ENCODE measurements at regions not wholly inside any gene's neighbourhood (a gene's known extent, or its start where the extent isn't known, plus 50 kb on each side); places are given as distances from the start of the nearest gene placed in this dataset.

- Mint-ChIP-seq H3K4me1 (no peaks in the 10 kb centered on the region), H3K36me3 (no peaks in the 10 kb centered on the region), H3K27ac (no peak overlapping the region), H3K9me3 (ENCODE audit: low read depth) (no peaks in the 10 kb centered on the region), H3K4me3 (no peak overlapping the region), H3K27me3 (no peaks in the 10 kb centered on the region)
- CTCF ChIA-PET = no interaction called here
- DNase-seq (no peak), ATAC-seq (no peak)
Observed at GRCh38 chr15:53378096-53378800, 381.2 kb downstream of the WDR72 start.

- Mint-ChIP-seq H3K4me1 (no peaks in the 10 kb centered on the region), H3K36me3 (no peaks in the 10 kb centered on the region), H3K4me3 (no peak overlapping the region), H3K9me3 (ENCODE audit: low read depth) (no peaks in the 10 kb centered on the region), H3K27ac (no peak overlapping the region), H3K27me3 (no peaks in the 10 kb centered on the region)
- CTCF ChIA-PET = no interaction called here
- no peak for ATAC-seq
- no peak for DNase-seq
Observed at GRCh38 chr15:53367740-53368139, 391.7 kb downstream of the WDR72 start.

GRCh38 chr15:53360881-53361280 is 398.6 kb downstream of the WDR72 start:
- Mint-ChIP-seq H3K36me3 (no peaks in the 10 kb centered on the region), H3K4me3 (no peak overlapping the region), H3K27ac (no peak overlapping the region), H3K4me1 (no peaks in the 10 kb centered on the region), H3K27me3 (no peaks in the 10 kb centered on the region), H3K9me3 (ENCODE audit: low read depth) (no peaks in the 10 kb centered on the region)
- DNase-seq (no peak), ATAC-seq (no peak)
- CTCF ChIA-PET = no interaction called here

- H3K4me3 Mint-ChIP-seq = no peak overlapping the region
- no peaks in the 10 kb centered on the region for H3K27me3 Mint-ChIP-seq
- DNase-seq (no peak), ATAC-seq (no peak)
- no peaks in the 10 kb centered on the region for H3K36me3 Mint-ChIP-seq
- H3K9me3 Mint-ChIP-seq (ENCODE audit: low read depth) = no peaks in the 10 kb centered on the region
- H3K27ac Mint-ChIP-seq = no peak overlapping the region
- CTCF ChIA-PET = interaction anchor here (1.0 kb wide), 1 partner anchor 18 kb away, joined by 3 read pairs; no protein-coding TSS in a partner anchor
- no peaks in the 10 kb centered on the region for H3K4me1 Mint-ChIP-seq
Observed at GRCh38 chr15:53359038-53359437, 400.4 kb downstream of the WDR72 start.

DNA sequence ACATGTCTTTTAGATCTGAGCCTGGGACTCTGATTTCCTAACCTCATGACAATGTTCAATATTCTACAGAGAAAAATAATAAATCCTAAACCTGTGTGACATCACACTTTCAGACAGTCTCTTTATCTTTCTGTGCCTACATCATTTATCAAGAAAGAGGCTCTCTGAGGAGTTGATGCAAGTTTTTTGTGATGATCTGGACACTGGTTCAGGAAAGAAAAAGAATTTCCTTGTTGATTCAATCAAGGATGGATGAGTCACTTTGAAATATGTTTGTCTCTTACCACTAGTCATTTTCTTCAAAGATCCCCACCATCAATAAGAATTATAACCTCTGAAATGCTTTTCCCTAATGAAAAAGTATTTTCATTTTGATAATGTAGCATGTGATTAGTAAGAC is 404.6 kb downstream of the WDR72 start:
- Mint-ChIP-seq H3K36me3 (no peaks in the 10 kb centered on the region), H3K27ac (no peak overlapping the region), H3K4me1 (no peaks in the 10 kb centered on the region), H3K27me3 (no peaks in the 10 kb centered on the region), H3K4me3 (no peak overlapping the region), H3K9me3 (ENCODE audit: low read depth) (no peaks in the 10 kb centered on the region)
- CTCF ChIA-PET = no interaction called here
- ATAC-seq (no peak), DNase-seq (no peak)

GRCh38 chr15:53351373-53351772 is 408.1 kb downstream of the WDR72 start:
- H3K27me3 Mint-ChIP-seq = no peaks in the 10 kb centered on the region
- DNase-seq (no peak), ATAC-seq (no peak)
- H3K36me3 Mint-ChIP-seq = no peaks in the 10 kb centered on the region
- H3K4me1 Mint-ChIP-seq = no peaks in the 10 kb centered on the region
- H3K27ac Mint-ChIP-seq = no peak overlapping the region
- H3K9me3 Mint-ChIP-seq (ENCODE audit: low read depth) = no peaks in the 10 kb centered on the region
- H3K4me3 Mint-ChIP-seq = no peak overlapping the region
- CTCF ChIA-PET = no interaction called here

DNA sequence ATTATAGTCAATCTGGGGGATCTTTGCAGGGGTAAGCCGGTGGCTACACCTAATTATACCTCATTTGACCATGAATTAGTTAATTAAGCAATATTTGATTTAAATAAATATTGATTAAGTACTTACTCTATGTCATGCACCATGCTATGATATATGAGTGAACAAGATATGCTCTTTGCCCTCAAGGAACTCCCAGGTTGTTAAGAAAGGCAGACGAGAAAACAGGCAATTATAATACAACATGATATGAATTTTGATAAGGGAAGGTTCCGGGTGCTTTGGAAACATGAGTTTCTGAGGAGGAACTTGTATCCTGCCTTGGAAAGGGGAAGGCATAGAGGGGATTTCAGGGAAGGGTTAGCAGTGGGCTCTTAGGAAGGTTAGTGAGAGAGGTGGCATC is 412.9 kb downstream of the WDR72 start:
- CTCF ChIA-PET = no interaction called here
- H3K4me1 Mint-ChIP-seq = no peaks in the 10 kb centered on the region
- no peaks in the 10 kb centered on the region for H3K27me3 Mint-ChIP-seq
- H3K36me3 Mint-ChIP-seq = no peaks in the 10 kb centered on the region
- no peaks in the 10 kb centered on the region for H3K9me3 Mint-ChIP-seq (ENCODE audit: low read depth)
- H3K4me3 Mint-ChIP-seq = no peak overlapping the region
- DNase-seq (no peak), ATAC-seq (no peak)
- H3K27ac Mint-ChIP-seq = no peak overlapping the region

DNA sequence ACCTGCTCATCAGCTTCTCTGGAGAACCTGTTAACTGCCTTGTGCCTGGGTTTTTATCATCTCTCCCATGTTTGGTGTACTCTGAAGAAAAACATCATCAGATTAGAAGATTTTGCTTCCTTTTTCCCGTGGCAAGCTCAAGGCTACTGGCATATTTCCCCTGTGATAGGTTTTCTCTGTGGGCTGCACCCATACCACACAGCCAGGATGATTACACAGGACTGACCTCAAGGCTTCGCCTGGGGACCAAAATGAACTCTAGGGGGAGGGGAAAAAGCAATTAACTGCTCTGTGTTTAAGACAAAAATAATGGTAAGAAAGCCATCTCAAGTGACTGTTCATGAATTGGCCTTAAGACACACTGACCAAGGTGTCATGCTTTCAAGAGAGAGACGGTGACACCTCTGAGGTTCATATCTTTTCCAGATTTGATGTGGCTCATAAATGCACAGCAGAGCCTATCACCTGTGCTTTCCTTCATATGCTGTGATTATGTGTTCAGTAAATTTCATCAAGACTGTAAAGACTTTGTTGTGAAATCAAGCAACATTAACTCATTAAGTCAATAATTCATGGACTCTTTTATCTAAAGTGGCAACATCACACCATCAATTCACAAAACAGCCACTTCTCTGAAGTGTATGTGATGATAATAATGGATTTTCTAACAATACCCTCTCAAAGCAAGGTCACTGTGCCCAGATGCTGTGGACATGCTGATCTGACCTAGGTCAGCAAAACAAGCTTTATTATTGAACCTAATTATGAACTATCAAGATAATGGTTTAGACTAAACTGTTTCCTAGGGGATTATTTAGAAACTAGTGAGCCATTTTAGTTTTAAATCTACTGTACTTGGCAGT is 427.9 kb downstream of the WDR72 start:
- Mint-ChIP-seq H3K4me3 (no peak overlapping the region), H3K27me3 (no peaks in the 10 kb centered on the region), H3K4me1 (no peaks in the 10 kb centered on the region), H3K27ac (no peak overlapping the region), H3K9me3 (ENCODE audit: low read depth) (no peaks in the 10 kb centered on the region), H3K36me3 (no peaks in the 10 kb centered on the region)
- ATAC-seq (no peak), DNase-seq (no peak)
- CTCF ChIA-PET = no interaction called here

DNA sequence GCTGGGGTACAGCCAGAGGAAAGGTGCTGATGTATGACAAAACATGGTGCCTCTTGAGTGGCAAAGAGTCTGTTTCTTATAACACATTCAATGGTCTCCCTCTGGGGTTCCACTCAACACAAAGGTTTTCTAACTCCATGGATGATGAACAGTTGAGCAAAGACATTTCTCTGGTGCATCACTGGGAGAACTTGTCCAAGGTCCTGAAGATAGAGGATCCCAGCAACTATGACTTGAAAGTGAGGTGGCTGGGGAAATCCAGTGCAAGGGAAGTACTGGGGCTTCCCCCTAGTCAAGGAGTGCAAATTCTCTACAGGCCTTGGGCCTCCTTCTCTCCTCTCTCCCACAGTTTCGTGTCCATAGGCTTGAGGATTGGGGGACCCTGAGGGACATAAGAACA is 431.1 kb downstream of the WDR72 start:
- Mint-ChIP-seq H3K9me3 (ENCODE audit: low read depth) (peaks cover 2% of the 10 kb centered on the region), H3K4me3 (no peak overlapping the region), H3K36me3 (no peaks in the 10 kb centered on the region), H3K4me1 (no peaks in the 10 kb centered on the region), H3K27ac (no peak overlapping the region), H3K27me3 (no peaks in the 10 kb centered on the region)
- no peak for ATAC-seq
- DNase-seq = no peak
- CTCF ChIA-PET = no interaction called here

GRCh38 chr15:53324061-53324460 is 435.4 kb downstream of the WDR72 start:
- H3K36me3 Mint-ChIP-seq = no peaks in the 10 kb centered on the region

DNA sequence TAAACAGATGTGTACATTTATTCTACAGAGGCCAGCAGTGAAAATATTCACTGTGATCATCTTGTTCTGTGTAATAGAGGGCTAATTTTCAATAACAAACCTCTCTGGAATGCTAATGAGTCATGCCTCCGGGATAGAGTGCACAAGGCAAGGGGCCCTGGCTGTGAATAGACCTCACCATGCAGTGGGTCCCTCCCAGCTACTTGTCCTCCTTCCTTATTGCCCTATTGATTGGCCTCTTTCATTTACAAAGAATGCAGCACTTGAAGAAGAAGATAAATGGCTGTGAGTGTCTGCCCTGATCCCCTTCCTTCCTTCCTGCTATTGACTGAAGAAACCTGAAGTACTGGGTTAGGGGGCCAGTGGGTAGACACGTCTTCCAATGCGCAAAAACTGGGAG is 436.3 kb downstream of the WDR72 start:
- Mint-ChIP-seq H3K4me3 (no peak overlapping the region), H3K4me1 (no peaks in the 10 kb centered on the region), H3K36me3 (no peaks in the 10 kb centered on the region), H3K27ac (no peak overlapping the region), H3K9me3 (ENCODE audit: low read depth) (peaks cover 2% of the 10 kb centered on the region), H3K27me3 (no peaks in the 10 kb centered on the region)
- DNase-seq (no peak), ATAC-seq (no peak)
- CTCF ChIA-PET = no interaction called here

More at GRCh38 chr15:53324061-53324460, 435.4 kb downstream of the WDR72 start:
- Mint-ChIP-seq H3K27me3 (no peaks in the 10 kb centered on the region), H3K4me1 (no peaks in the 10 kb centered on the region), H3K9me3 (ENCODE audit: low read depth) (peaks cover 2% of the 10 kb centered on the region), H3K27ac (no peak overlapping the region), H3K4me3 (no peak overlapping the region)
- ATAC-seq = no peak
- CTCF ChIA-PET = no interaction called here
- DNase-seq = no peak

DNA sequence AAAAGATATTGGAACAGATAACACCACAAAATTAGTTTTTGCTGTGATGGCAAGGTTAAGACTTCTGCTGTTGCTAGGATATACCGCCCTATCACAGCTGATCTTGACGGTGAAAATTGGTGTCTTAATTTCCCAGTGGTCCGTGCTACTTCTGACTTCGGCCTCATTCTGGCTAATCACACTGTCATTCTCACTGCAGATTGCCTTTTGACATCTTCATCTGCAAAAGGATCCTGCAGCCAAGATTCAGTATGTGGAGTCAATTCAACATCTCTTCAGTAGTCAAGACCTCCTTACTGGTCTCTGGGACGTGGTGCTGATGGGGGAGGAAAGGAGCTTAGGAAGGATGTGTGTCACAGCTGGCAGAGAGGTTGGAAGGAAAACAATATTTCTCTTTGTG is 438.6 kb downstream of the WDR72 start:
- CTCF ChIA-PET = no interaction called here
- Mint-ChIP-seq H3K4me3 (no peak overlapping the region), H3K27me3 (no peaks in the 10 kb centered on the region), H3K9me3 (ENCODE audit: low read depth) (peaks cover 4% of the 10 kb centered on the region), H3K4me1 (no peaks in the 10 kb centered on the region), H3K27ac (no peak overlapping the region), H3K36me3 (no peaks in the 10 kb centered on the region)
- ATAC-seq (no peak), DNase-seq (no peak)

DNA sequence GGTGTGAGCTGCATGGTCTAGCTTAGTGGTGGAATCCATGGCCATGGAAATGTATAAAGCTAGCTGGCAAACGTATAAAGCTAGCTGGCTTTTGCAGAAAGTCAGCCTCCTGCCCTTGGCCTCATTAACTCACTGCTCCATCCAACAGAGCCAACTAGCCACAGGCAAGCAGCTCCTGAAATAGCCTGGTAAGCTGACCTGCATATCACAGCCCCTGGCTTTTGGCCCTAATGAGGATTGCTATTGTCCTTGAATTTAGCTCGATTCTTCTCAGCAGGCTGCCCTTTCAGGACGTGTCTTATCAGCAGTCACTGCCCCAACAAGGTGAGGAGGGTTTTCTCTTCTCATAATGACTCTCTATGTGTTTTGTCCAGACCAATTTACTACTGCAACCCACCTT is 446.8 kb downstream of the WDR72 start:
- CTCF ChIA-PET = no interaction called here
- Mint-ChIP-seq H3K4me3 (no peak overlapping the region), H3K9me3 (ENCODE audit: low read depth) (peaks cover 2% of the 10 kb centered on the region), H3K27ac (no peak overlapping the region), H3K4me1 (no peaks in the 10 kb centered on the region), H3K27me3 (no peaks in the 10 kb centered on the region), H3K36me3 (no peaks in the 10 kb centered on the region)
- no peak for ATAC-seq
- DNase-seq = no peak

- H3K4me3 Mint-ChIP-seq = no peak overlapping the region
- no peak overlapping the region for H3K27ac Mint-ChIP-seq
- no peak for ATAC-seq
- H3K36me3 Mint-ChIP-seq = no peaks in the 10 kb centered on the region
- H3K27me3 Mint-ChIP-seq = no peaks in the 10 kb centered on the region
- H3K9me3 Mint-ChIP-seq (ENCODE audit: low read depth) = no peaks in the 10 kb centered on the region
- CTCF ChIA-PET = no interaction called here
- no peak for DNase-seq
- no peaks in the 10 kb centered on the region for H3K4me1 Mint-ChIP-seq
Observed at GRCh38 chr15:53310709-53311108, 448.8 kb downstream of the WDR72 start.
